Skin epidermis (tissue), 12 donors: ENCODE measurements at regions not wholly inside any gene's neighbourhood (a gene's known extent, or its start where the extent isn't known, plus 50 kb on each side); places are given as distances from the start of the nearest gene placed in this dataset.
A peak's percentile ranks its signal among the peaks of the same experiment; 100 is the strongest.

Experiments
- H3K27ac ChIP-seq, 21 experiments: fragments of 200-600 bp; sonication (generic) in 11 of 21; one replicate each; pipeline ENCODE4 v1.5.0; 2020; ENCODE audit warnings: mild to moderate bottlenecking in 3 of 21, inconsistent platforms in 2 of 21, moderate library complexity in 2 of 21
- H3K4me3 ChIP-seq, 7 experiments: fragments of 200-600 bp; sonication (generic) in 2 of 7; one replicate each; pipeline ENCODE4 v1.5.0; 2020; ENCODE audit warnings: inconsistent platforms in 2 of 7, mild to moderate bottlenecking in 2 of 7, moderate library complexity in 1 of 7

GRCh38 chr12:93040367-93040766 is 111.3 kb upstream of the EEA1 start:
- no peak overlapping the region for H3K27ac ChIP-seq
- H3K4me3 ChIP-seq, result no peak overlapping the region

- Histone ChIP-seq H3K4me3 (no peak overlapping the region), H3K27ac (no peak overlapping the region)
Observed at GRCh38 chr12:93041416-93041815, 112.3 kb upstream of the EEA1 start.

- Histone ChIP-seq H3K27ac (no peak overlapping the region), H3K4me3 (no peak overlapping the region)
Observed at GRCh38 chr12:93042283-93042682, 113.2 kb upstream of the EEA1 start.

- Histone ChIP-seq H3K27ac (no peak overlapping the region), H3K4me3 (no peak overlapping the region)
Observed at GRCh38 chr12:93042684-93043083, 113.6 kb upstream of the EEA1 start.

GRCh38 chr12:93043192-93043876 is 114.2 kb upstream of the EEA1 start:
- Histone ChIP-seq H3K4me3 (no peak overlapping the region), H3K27ac (no peak overlapping the region)

- Histone ChIP-seq H3K4me3 (no peak overlapping the region), H3K27ac (no peak overlapping the region)
Observed at GRCh38 chr12:93043877-93044209, 114.7 kb upstream of the EEA1 start.

GRCh38 chr12:93047118-93047517 is 118.0 kb upstream of the EEA1 start:
- no peak overlapping the region for H3K27ac ChIP-seq
- H3K4me3 ChIP-seq, result no peak overlapping the region

GRCh38 chr12:93048656-93049055 is 119.6 kb upstream of the EEA1 start:
- Histone ChIP-seq H3K4me3 (no peak overlapping the region), H3K27ac (no peak overlapping the region)

- H3K27ac ChIP-seq, result peak overlapping the region in 1 of 21 experiments; percentile 10
Observed at GRCh38 chr12:93050026-93050747, 121.1 kb upstream of the EEA1 start.

GRCh38 chr12:93050748-93051081 is 121.6 kb upstream of the EEA1 start:
- H3K27ac ChIP-seq, result no peak overlapping the region
- no peak overlapping the region for H3K4me3 ChIP-seq

More at GRCh38 chr12:93050026-93050747, 121.1 kb upstream of the EEA1 start:
- no peak overlapping the region for H3K4me3 ChIP-seq

GRCh38 chr12:93054021-93054420 is 124.9 kb upstream of the EEA1 start:
- Histone ChIP-seq H3K27ac (no peak overlapping the region), H3K4me3 (no peak overlapping the region)

GRCh38 chr12:93055221-93055620 is 126.1 kb upstream of the EEA1 start:
- no peak overlapping the region for H3K4me3 ChIP-seq
- no peak overlapping the region for H3K27ac ChIP-seq

GRCh38 chr12:93056971-93057535 is 128.0 kb upstream of the EEA1 start:
- Histone ChIP-seq H3K4me3 (no peak overlapping the region), H3K27ac (no peak overlapping the region)

GRCh38 chr12:93058280-93058679 is 129.2 kb upstream of the EEA1 start:
- Histone ChIP-seq H3K27ac (no peak overlapping the region), H3K4me3 (no peak overlapping the region)

GRCh38 chr12:93059288-93059687 is 130.2 kb upstream of the EEA1 start:
- Histone ChIP-seq H3K27ac (no peak overlapping the region), H3K4me3 (no peak overlapping the region)

- Histone ChIP-seq H3K27ac (no peak overlapping the region), H3K4me3 (no peak overlapping the region)
Observed at GRCh38 chr12:93059925-93060665, 131.0 kb upstream of the EEA1 start.

- Histone ChIP-seq H3K27ac (peak overlapping the region in 4 of 21 experiments; percentile 8 to 59 (median 23)), H3K4me3 (no peak overlapping the region)
Observed at GRCh38 chr12:93060666-93061472, 131.8 kb upstream of the EEA1 start.

GRCh38 chr12:93061473-93062419 is 132.7 kb upstream of the EEA1 start:
- Histone ChIP-seq H3K27ac (peak overlapping the region in 3 of 21 experiments; percentile 8 to 59 (median 36)), H3K4me3 (no peak overlapping the region)

GRCh38 chr12:93065896-93066295 is 136.8 kb upstream of the EEA1 start:
- H3K27ac ChIP-seq, result no peak overlapping the region
- no peak overlapping the region for H3K4me3 ChIP-seq
